HG03060 (cell line): ENCODE measurements at regions not wholly inside any gene's neighbourhood (a gene's known extent, or its start where the extent isn't known, plus 50 kb on each side); places are given as distances from the start of the nearest gene placed in this dataset.
"Not testable (repeated sequence)": the region's sequence is repeated elsewhere in the genome, so short reads cannot be mapped to it uniquely, and the experiment has no call there.

Source experiments
- ATAC-seq: cut with Tn5 transposase; IDR thresholded peaks from one replicate; pipeline ENCODE4 v1.9.1; 2021; ENCODE audit warnings: low read depth, moderate number of reproducible peaks; ENCODE audit not compliant: unreplicated experiment

- ATAC-seq = not testable (repeated sequence)
Measured at GRCh38 chr4:131743348-131743747, 1405.7 kb upstream of the PCDH10 start.

GRCh38 chr4:131747203-131747602, 1401.9 kb upstream of the PCDH10 start:
- not testable (repeated sequence) for ATAC-seq

- ATAC-seq = not testable (repeated sequence)
Measured at GRCh38 chr4:131749224-131749623, 1399.9 kb upstream of the PCDH10 start.

GRCh38 chr4:131750006-131750405, 1399.1 kb upstream of the PCDH10 start:
- not testable (repeated sequence) for ATAC-seq

- ATAC-seq = not testable (repeated sequence)
Measured at GRCh38 chr4:131750469-131750868, 1398.6 kb upstream of the PCDH10 start.

GRCh38 chr4:131762234-131762633, 1386.9 kb upstream of the PCDH10 start:
- not testable (repeated sequence) for ATAC-seq

- no peak for ATAC-seq
Measured at GRCh38 chr4:131764730-131765129, 1384.4 kb upstream of the PCDH10 start.

- ATAC-seq = not testable (repeated sequence)
Measured at GRCh38 chr4:131774382-131774781, 1374.7 kb upstream of the PCDH10 start.

- not testable (repeated sequence) for ATAC-seq
Measured at GRCh38 chr4:131810565-131810964, 1338.5 kb upstream of the PCDH10 start.
